Natural killer cell (primary cell): ENCODE measurements at regions not wholly inside any gene's neighbourhood (a gene's known extent, or its start where the extent isn't known, plus 50 kb on each side); places are given as distances from the start of the nearest gene placed in this dataset.

Source experiments
- ATAC-seq, 3 donors: fragments of 150-1000 bp in 2 of 3; fragments of 200-7000 bp in 1 of 3; cut with Tn5 transposase; 1 replicate in 1 of 3; 2 replicates in 2 of 3; pipeline ENCODE4 v1.10.0; 2021; ENCODE audit warnings: mild to moderate bottlenecking in 2 of 3, moderate library complexity in 2 of 3
- DNase-seq, 2 donors: peaks; one replicate each; pipeline versions ENCODE4 v3.0.0 to v3.0.0-alpha.2; 2013 to 2021; ENCODE audit warnings: mixed read lengths in 1 of 2
- H3K27ac ChIP-seq: one replicate; pipeline ENCODE4 v1.5.1; 2013; ENCODE audit warnings: mild to moderate bottlenecking, low read length
- H3K27me3 ChIP-seq: one replicate; pipeline ENCODE4 v1.6.1; 2013; ENCODE audit warnings: low read length; ENCODE audit not compliant: control insufficient read depth, insufficient read depth
- H3K36me3 ChIP-seq: one replicate; pipeline ENCODE4 v1.6.1; 2013; ENCODE audit warnings: low read length; ENCODE audit not compliant: control insufficient read depth, insufficient read depth
- H3K4me1 ChIP-seq: one replicate; pipeline ENCODE4 v1.6.1; 2013; ENCODE audit warnings: low read length; ENCODE audit not compliant: control insufficient read depth, insufficient read depth
- H3K4me3 ChIP-seq: one replicate; pipeline ENCODE4 v1.5.1; 2013; ENCODE audit warnings: low read length
- H3K9me3 ChIP-seq: one replicate; pipeline ENCODE4 v1.6.1; 2013; ENCODE audit warnings: low read length; ENCODE audit not compliant: control insufficient read depth, insufficient read depth
- H3K27ac Mint-ChIP-seq, 2 donors: one replicate each; pipeline ENCODE4 v1.8.0; 2022; ENCODE audit warnings: mild to moderate bottlenecking in 2 of 2, mixed read lengths in 2 of 2, moderate library complexity in 1 of 2
- H3K27me3 Mint-ChIP-seq, 2 donors: one replicate each; pipeline ENCODE4 v1.8.0; 2022; ENCODE audit warnings: low read depth in 2 of 2, mixed read lengths in 2 of 2
- H3K36me3 Mint-ChIP-seq: one replicate; pipeline ENCODE4 v1.8.0; 2022; ENCODE audit warnings: mixed read lengths
- H3K4me1 Mint-ChIP-seq, 2 donors: one replicate each; pipeline ENCODE4 v1.8.0; 2022; ENCODE audit warnings: mixed read lengths in 2 of 2
- H3K4me3 Mint-ChIP-seq: one replicate; pipeline ENCODE4 v1.8.0; 2022; ENCODE audit warnings: mild to moderate bottlenecking, moderate library complexity, mixed read lengths
- H3K9me3 Mint-ChIP-seq, 2 donors: one replicate each; pipeline ENCODE4 v1.8.0; 2022; ENCODE audit warnings: mixed read lengths in 2 of 2
- WGBS: methylation state at CpG from one replicate; pipeline ENCODE4 v1.1.7; 2013; ENCODE audit warnings: missing lambda C conversion rate; ENCODE audit not compliant: insufficient coverage; 5-methylcytosine and 5-hydroxymethylcytosine counted together
- intact Hi-C: fragments of 100-400 bp; cut with micrococcal nuclease; formaldehyde crosslinking; loops from one replicate; pipeline ENCODE4 v1.14.2; 2022
- TF ChIP-seq, protein P1 (sequence below): fragments of 200-600 bp; IDR thresholded peaks from one replicate; pipeline ENCODE4 v1.8.0; 2022; ENCODE audit warnings: antibody characterized with exemption

DNA sequence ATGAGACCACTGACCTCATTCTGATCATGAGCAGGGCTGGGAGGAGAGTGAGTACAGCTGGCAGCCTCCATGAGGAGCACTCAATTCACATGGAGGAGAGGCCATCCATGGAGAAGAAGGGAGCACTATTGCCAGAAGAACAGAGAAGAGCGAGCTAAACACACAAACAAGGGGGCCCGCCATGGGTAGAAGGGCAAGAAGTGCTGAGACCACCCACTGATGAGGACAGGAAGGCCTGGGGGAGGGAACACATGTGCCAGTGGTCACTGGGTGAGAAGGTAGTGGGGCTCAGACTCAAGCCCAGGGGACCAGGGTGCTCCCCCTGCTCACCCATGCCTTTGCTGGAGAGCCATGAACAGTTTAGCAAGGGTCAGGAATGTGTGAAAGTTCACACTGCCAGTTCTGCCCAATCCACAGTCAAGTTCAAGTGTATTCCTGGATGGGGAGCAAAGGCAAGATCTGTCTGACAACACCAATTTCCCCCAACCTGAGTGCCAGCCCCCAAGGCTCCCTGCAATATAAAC lies 57.7 kb downstream of the TTC32 start:
- Mint-ChIP-seq H3K4me3 (no peak overlapping the region), H3K27me3 (peaks cover 16 to 46% of the 10 kb centered on the region in 2 donors)

DNA sequence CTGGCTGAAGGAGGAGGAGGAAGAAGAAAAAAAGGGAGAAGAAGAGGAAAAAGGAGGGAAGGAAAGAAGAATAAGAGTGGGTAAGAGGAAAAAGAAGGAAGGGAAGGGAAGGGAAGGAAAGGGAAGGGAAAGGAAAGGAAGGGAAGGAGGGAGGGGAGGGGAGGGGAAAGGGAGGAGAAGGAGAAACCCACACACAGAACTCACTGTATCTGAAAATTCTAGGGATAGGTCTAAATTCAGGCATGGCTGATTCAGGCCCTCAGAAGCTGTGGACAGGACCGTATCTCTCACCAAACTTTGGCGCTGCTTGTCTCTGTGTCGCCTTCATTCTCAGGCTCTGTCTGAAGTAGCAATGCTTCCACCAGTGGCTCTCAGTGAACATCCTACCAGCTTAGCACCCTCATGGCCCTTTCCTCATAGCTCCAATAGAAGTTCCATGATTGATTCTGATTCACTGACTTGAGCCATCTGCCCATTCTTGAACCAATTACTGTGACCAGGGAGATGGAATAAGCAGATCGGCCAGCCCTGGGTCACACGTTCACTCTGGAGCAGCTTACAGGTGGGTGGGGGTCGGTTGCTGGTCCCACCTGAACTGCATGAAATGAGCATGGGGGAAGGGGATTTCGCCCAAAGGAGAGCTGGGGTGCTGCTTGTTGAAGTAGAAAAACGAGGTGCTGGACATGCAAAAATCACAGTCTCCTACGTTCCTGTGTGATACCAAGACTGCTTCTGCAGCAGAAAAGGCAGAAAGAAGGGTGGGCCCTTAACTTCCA lies 59.7 kb downstream of the TTC32 start:
- no peaks in the 10 kb centered on the region for H3K36me3 ChIP-seq
- no peaks in the 10 kb centered on the region for H3K36me3 Mint-ChIP-seq
- no peak overlapping the region for H3K4me3 Mint-ChIP-seq
- intact Hi-C loops, result no loop called here
- TF ChIP-seq, protein P1, sequence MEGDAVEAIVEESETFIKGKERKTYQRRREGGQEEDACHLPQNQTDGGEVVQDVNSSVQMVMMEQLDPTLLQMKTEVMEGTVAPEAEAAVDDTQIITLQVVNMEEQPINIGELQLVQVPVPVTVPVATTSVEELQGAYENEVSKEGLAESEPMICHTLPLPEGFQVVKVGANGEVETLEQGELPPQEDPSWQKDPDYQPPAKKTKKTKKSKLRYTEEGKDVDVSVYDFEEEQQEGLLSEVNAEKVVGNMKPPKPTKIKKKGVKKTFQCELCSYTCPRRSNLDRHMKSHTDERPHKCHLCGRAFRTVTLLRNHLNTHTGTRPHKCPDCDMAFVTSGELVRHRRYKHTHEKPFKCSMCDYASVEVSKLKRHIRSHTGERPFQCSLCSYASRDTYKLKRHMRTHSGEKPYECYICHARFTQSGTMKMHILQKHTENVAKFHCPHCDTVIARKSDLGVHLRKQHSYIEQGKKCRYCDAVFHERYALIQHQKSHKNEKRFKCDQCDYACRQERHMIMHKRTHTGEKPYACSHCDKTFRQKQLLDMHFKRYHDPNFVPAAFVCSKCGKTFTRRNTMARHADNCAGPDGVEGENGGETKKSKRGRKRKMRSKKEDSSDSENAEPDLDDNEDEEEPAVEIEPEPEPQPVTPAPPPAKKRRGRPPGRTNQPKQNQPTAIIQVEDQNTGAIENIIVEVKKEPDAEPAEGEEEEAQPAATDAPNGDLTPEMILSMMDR, result no peak
- H3K27me3 ChIP-seq, result no peaks in the 10 kb centered on the region
- no peaks in the 10 kb centered on the region for H3K9me3 ChIP-seq
- H3K27ac Mint-ChIP-seq, result no peak overlapping the region
- H3K4me3 ChIP-seq, result no peak overlapping the region
- ATAC-seq, result no peak
- H3K9me3 Mint-ChIP-seq, result no peaks in the 10 kb centered on the region
- H3K4me1 Mint-ChIP-seq, result no peaks in the 10 kb centered on the region
- H3K27me3 Mint-ChIP-seq, result peaks cover 25 to 62% of the 10 kb centered on the region in 2 donors
- no peak for DNase-seq
- WGBS, result 82% methylated on average over 9 of the region's 9 CpGs
- H3K27ac ChIP-seq, result no peak overlapping the region
- no peaks in the 10 kb centered on the region for H3K4me1 ChIP-seq

More for the DNA sequence above, 57.7 kb downstream of the TTC32 start:
- Histone ChIP-seq H3K36me3 (no peaks in the 10 kb centered on the region), H3K27ac (no peak overlapping the region), H3K27me3 (no peaks in the 10 kb centered on the region), H3K4me3 (no peak overlapping the region), H3K4me1 (no peaks in the 10 kb centered on the region), H3K9me3 (no peaks in the 10 kb centered on the region)
- Mint-ChIP-seq H3K4me1 (no peaks in the 10 kb centered on the region), H3K9me3 (no peaks in the 10 kb centered on the region), H3K27ac (no peak overlapping the region), H3K36me3 (no peaks in the 10 kb centered on the region)
- intact Hi-C loops, result no loop called here
- no peak for DNase-seq
- TF ChIP-seq, protein P1, result no peak
- WGBS, result 89% methylated on average over 2 of the region's 2 CpGs
- ATAC-seq, result no peak

DNA sequence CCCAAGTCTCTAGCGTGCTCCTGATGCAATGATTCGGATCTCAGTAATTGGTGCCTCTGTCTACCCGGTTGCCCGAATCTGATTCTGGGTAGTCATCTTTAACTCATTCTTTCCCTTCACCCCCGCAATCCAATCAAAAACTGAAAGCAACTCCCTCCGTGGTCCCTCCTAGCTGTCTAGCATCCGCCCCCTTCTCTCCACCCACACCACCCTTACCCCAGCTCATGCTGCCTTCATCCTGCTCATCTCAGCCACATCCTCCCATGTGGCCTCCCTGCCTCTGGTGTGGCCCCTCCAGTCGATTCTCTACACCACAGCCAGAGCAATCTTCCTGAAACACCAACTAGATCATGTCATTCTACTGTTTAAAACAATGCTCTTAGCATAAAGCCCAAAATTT lies 62.3 kb downstream of the TTC32 start:
- Mint-ChIP-seq H3K4me3 (no peak overlapping the region), H3K9me3 (no peaks in the 10 kb centered on the region), H3K27me3 (peaks cover 21 to 61% of the 10 kb centered on the region in 2 donors), H3K36me3 (no peaks in the 10 kb centered on the region), H3K27ac (no peak overlapping the region), H3K4me1 (no peaks in the 10 kb centered on the region)
- ATAC-seq, result no peak
- DNase-seq, result no peak
- no peaks in the 10 kb centered on the region for H3K9me3 ChIP-seq
- no peaks in the 10 kb centered on the region for H3K4me1 ChIP-seq
- H3K27ac ChIP-seq, result no peak overlapping the region
- intact Hi-C loops, result no loop called here
- TF ChIP-seq, protein P1, result no peak
- H3K4me3 ChIP-seq, result no peak overlapping the region
- 82% methylated on average over 8 of the region's 8 CpGs for WGBS
- H3K27me3 ChIP-seq, result no peaks in the 10 kb centered on the region
- H3K36me3 ChIP-seq, result no peaks in the 10 kb centered on the region

DNA sequence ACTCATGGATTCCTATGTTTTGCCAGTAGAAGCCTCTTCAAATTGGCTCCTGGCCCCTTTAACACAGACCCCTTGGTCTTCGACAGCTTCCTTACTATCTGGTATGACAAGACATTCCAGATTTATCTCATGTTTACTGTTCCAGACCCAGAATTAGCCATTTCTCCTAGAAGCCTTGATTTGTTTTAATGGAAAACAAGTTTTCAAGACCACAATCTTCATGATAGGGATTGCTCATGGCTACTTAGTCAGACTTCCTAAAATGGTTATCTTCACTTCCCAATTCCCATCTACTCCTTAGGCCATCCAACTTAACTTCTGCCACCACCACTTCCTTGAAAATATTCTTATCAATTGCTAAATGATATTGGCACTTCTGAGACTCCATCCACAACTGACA lies 63.2 kb downstream of the TTC32 start:
- intact Hi-C loops, result no loop called here

More for the DNA sequence above, 63.2 kb downstream of the TTC32 start:
- Mint-ChIP-seq H3K36me3 (no peaks in the 10 kb centered on the region), H3K27me3 (peaks cover 19 to 53% of the 10 kb centered on the region in 2 donors), H3K4me1 (no peaks in the 10 kb centered on the region), H3K9me3 (no peaks in the 10 kb centered on the region), H3K27ac (no peak overlapping the region), H3K4me3 (no peak overlapping the region)
- H3K4me1 ChIP-seq, result no peaks in the 10 kb centered on the region
- H3K4me3 ChIP-seq, result no peak overlapping the region
- no peak for ATAC-seq
- H3K27me3 ChIP-seq, result no peaks in the 10 kb centered on the region
- 93% methylated on average over 1 of the region's 1 CpG for WGBS
- H3K27ac ChIP-seq, result no peak overlapping the region
- TF ChIP-seq, protein P1, result no peak
- no peak for DNase-seq
- H3K9me3 ChIP-seq, result no peaks in the 10 kb centered on the region
- H3K36me3 ChIP-seq, result no peaks in the 10 kb centered on the region
